Mesothelial cell of epicardium (in vitro differentiated cells): ENCODE measurements at regions not wholly inside any gene's neighbourhood (a gene's known extent, or its start where the extent isn't known, plus 50 kb on each side); places are given as distances from the start of the nearest gene placed in this dataset.

Experiments used
- DNase-seq, 2 experiments: peaks; one replicate each; pipeline ENCODE4 v3.0.0; 2021; ENCODE audit warnings: low spot score in 2 of 2; ENCODE audit not compliant: unreplicated experiment in 2 of 2
- H3K27ac Mint-ChIP-seq: 2 replicates; pipeline ENCODE4 v1.8.0; 2021; ENCODE audit warnings: mixed read lengths
- H3K27me3 Mint-ChIP-seq: 2 replicates; pipeline ENCODE4 v1.8.0; 2021; ENCODE audit warnings: low read depth, mixed read lengths
- H3K36me3 Mint-ChIP-seq: 2 replicates; pipeline ENCODE4 v1.8.0; 2021; ENCODE audit warnings: mixed read lengths
- H3K4me1 Mint-ChIP-seq: 2 replicates; pipeline ENCODE4 v1.8.0; 2021; ENCODE audit warnings: mixed read lengths
- H3K4me3 Mint-ChIP-seq: 2 replicates; pipeline ENCODE4 v1.8.0; 2021; ENCODE audit warnings: mild to moderate bottlenecking, moderate library complexity, mixed read lengths
- H3K9me3 Mint-ChIP-seq: 2 replicates; pipeline ENCODE4 v1.8.0; 2021; ENCODE audit warnings: mixed read lengths
- CTCF ChIP-seq: fragments of 200-600 bp; sonication (generic); IDR thresholded peaks from one replicate; pipeline ENCODE4 v1.5.0; 2021; ENCODE audit warnings: antibody characterized with exemption; ENCODE audit not compliant: unreplicated experiment

- no peak overlapping the region for H3K27ac Mint-ChIP-seq
- no peak for DNase-seq
- H3K4me1 Mint-ChIP-seq = peaks cover 4% of the 10 kb centered on the region
- H3K27me3 Mint-ChIP-seq = no peaks in the 10 kb centered on the region
- no peaks in the 10 kb centered on the region for H3K9me3 Mint-ChIP-seq
- no peaks in the 10 kb centered on the region for H3K36me3 Mint-ChIP-seq
- no peak overlapping the region for H3K4me3 Mint-ChIP-seq
- no peak for TF ChIP-seq CTCF
Observed at GRCh38 chr3:103126115-103126514, 691.3 kb downstream of the ZPLD1 start.

GRCh38 chr3:103127098-103127630 is 692.3 kb downstream of the ZPLD1 start:
- no peaks in the 10 kb centered on the region for H3K27me3 Mint-ChIP-seq
- peaks cover 4% of the 10 kb centered on the region for H3K4me1 Mint-ChIP-seq
- H3K4me3 Mint-ChIP-seq = no peak overlapping the region
- no peak for DNase-seq
- H3K27ac Mint-ChIP-seq = no peak overlapping the region
- H3K9me3 Mint-ChIP-seq = no peaks in the 10 kb centered on the region
- no peaks in the 10 kb centered on the region for H3K36me3 Mint-ChIP-seq
- no peak for TF ChIP-seq CTCF

GRCh38 chr3:103127737-103128136 is 692.9 kb downstream of the ZPLD1 start:
- Mint-ChIP-seq H3K4me1 (peaks cover 4% of the 10 kb centered on the region), H3K4me3 (no peak overlapping the region), H3K36me3 (no peaks in the 10 kb centered on the region), H3K27me3 (no peaks in the 10 kb centered on the region), H3K27ac (no peak overlapping the region), H3K9me3 (no peaks in the 10 kb centered on the region)
- no peak for DNase-seq
- no peak for TF ChIP-seq CTCF

GRCh38 chr3:103134023-103134724 is 699.4 kb downstream of the ZPLD1 start:
- no peaks in the 10 kb centered on the region for H3K9me3 Mint-ChIP-seq
- no peak for DNase-seq
- H3K4me1 Mint-ChIP-seq = no peaks in the 10 kb centered on the region
- no peak overlapping the region for H3K4me3 Mint-ChIP-seq
- TF ChIP-seq CTCF = no peak
- no peak overlapping the region for H3K27ac Mint-ChIP-seq
- no peaks in the 10 kb centered on the region for H3K27me3 Mint-ChIP-seq
- H3K36me3 Mint-ChIP-seq = no peaks in the 10 kb centered on the region

DNA sequence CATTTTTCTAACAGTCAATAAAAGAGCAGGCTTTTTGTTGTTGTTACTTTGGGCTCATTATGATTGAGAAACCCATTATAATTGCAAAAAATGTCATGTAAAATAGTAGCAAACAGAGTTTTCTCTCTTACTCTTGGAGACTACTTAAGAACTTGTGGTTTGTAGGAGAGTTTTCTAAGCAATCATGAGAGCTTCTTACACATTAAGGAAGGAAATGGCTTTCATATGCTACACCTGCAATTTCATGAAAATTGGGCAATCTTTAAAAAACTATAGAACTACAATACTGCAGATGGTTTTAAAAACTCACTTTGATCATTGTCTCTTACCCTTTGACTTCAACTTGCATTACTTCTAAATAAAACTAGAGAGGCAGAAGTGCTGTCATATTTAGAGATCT is 701.8 kb downstream of the ZPLD1 start:
- TF ChIP-seq CTCF = no peak
- no peaks in the 10 kb centered on the region for H3K9me3 Mint-ChIP-seq
- H3K27me3 Mint-ChIP-seq = no peaks in the 10 kb centered on the region

GRCh38 chr3:103137830-103138229 is 703.0 kb downstream of the ZPLD1 start:
- Mint-ChIP-seq H3K27ac (no peak overlapping the region), H3K27me3 (no peaks in the 10 kb centered on the region), H3K9me3 (no peaks in the 10 kb centered on the region), H3K36me3 (no peaks in the 10 kb centered on the region), H3K4me3 (no peak overlapping the region), H3K4me1 (peaks cover 12% of the 10 kb centered on the region)
- no peak for DNase-seq
- no peak for TF ChIP-seq CTCF

More for the DNA sequence above, 701.8 kb downstream of the ZPLD1 start:
- Mint-ChIP-seq H3K4me1 (peaks cover 12% of the 10 kb centered on the region), H3K36me3 (no peaks in the 10 kb centered on the region), H3K4me3 (no peak overlapping the region), H3K27ac (no peak overlapping the region)
- DNase-seq = no peak
